Choroid plexus epithelial cell (primary cell): ENCODE measurements at regions not wholly inside any gene's neighbourhood (a gene's known extent, or its start where the extent isn't known, plus 50 kb on each side); places are given as distances from the start of the nearest gene placed in this dataset.

ENCODE experiments used
- DNase-seq: peaks from one replicate; pipeline ENCODE4 v3.0.0-alpha.2; 2010; ENCODE audit warnings: low read depth
- H3K4me3 ChIP-seq: 2 replicates; pipeline ENCODE4 v1.5.1; 2011; ENCODE audit warnings: low read depth, mild to moderate bottlenecking, control low read depth, low read length, moderate library complexity
- CTCF ChIP-seq: conservative IDR thresholded peaks from 2 replicates; pipeline ENCODE4 v1.5.1; 2011; ENCODE audit warnings: low read depth, mild to moderate bottlenecking, control low read depth, inconsistent platforms, low read length, moderate library complexity

- TF ChIP-seq CTCF, result no peak
- H3K4me3 ChIP-seq, result no peak overlapping the region
- DNase-seq, result no peak
Observed at GRCh38 chr9:129323999-129324553, 146.0 kb upstream of the IER5L start.

- H3K4me3 ChIP-seq, result no peak overlapping the region
- TF ChIP-seq CTCF, result no peak
- no peak for DNase-seq
Observed at GRCh38 chr9:129323376-129323998, 145.4 kb upstream of the IER5L start.

- DNase-seq, result no peak
- no peak for TF ChIP-seq CTCF
- no peak overlapping the region for H3K4me3 ChIP-seq
Observed at GRCh38 chr9:129322641-129323375, 144.7 kb upstream of the IER5L start.

GRCh38 chr9:129322022-129322621 is 144.1 kb upstream of the IER5L start:
- DNase-seq, result no peak
- TF ChIP-seq CTCF, result no peak
- H3K4me3 ChIP-seq, result no peak overlapping the region

GRCh38 chr9:129321286-129322021 is 143.4 kb upstream of the IER5L start:
- DNase-seq, result no peak
- H3K4me3 ChIP-seq, result peak overlapping the region; percentile 51
- no peak for TF ChIP-seq CTCF

GRCh38 chr9:129320575-129321285 is 142.7 kb upstream of the IER5L start:
- peak overlapping the region; percentile 51 for H3K4me3 ChIP-seq
- DNase-seq, result peak; percentile 95
- TF ChIP-seq CTCF, result peak; percentile 43
